PC-9 (cell line): ENCODE measurements at regions not wholly inside any gene's neighbourhood (a gene's known extent, or its start where the extent isn't known, plus 50 kb on each side); places are given as distances from the start of the nearest gene placed in this dataset.

Experiments used
- BruUV-seq: library from RNA; stranded (reverse); fragments of 400-500 nt; replicated peaks from 2 replicates; lab custom pipeline; 2021; lab: Mats Ljungman, UMichigan
- CTCF ChIA-PET: fragments of 300-600 bp; sonication (Branson Sonifier 250); formaldehyde crosslinking; loops from one replicate; lab custom pipeline; 2022; ENCODE audit warnings: antibody characterized with exemption; lab: Charles Lee
- POLR2A ChIA-PET: fragments of 300-600 bp; sonication (Branson Sonifier 250); formaldehyde crosslinking; loops from one replicate; lab custom pipeline; 2022; ENCODE audit warnings: antibody characterized with exemption; ENCODE audit not compliant: unreplicated experiment; lab: Charles Lee
- DNase-seq, 2 experiments: peaks; one replicate each; pipeline versions ENCODE4 v3.0.0 to v3.0.0-alpha.2; 2015 to 2022; ENCODE audit warnings: mixed read lengths in 1 of 2
- H2AFZ ChIP-seq: fragments of 200-600 bp; sonication (generic); 2 replicates; pipeline ENCODE4 v1.8.1; 2017; ENCODE audit warnings: antibody characterized with exemption
- H3F3A ChIP-seq: fragments of 200-600 bp; sonication (generic); 2 replicates; pipeline ENCODE4 v1.8.1; 2017; ENCODE audit warnings: antibody characterized with exemption, mild to moderate bottlenecking, low read depth; ENCODE audit not compliant: insufficient read depth
- H3K27ac ChIP-seq: fragments of 200-600 bp; sonication (generic); 2 replicates; pipeline ENCODE4 v1.6.1; 2016; ENCODE audit warnings: mixed run types
- H3K27me3 ChIP-seq: fragments of 200-600 bp; sonication (generic); 2 replicates; pipeline ENCODE4 v1.6.1; 2016; ENCODE audit warnings: low read depth, mixed run types; ENCODE audit not compliant: insufficient read depth
- H3K36me3 ChIP-seq: fragments of 200-600 bp; sonication (generic); 2 replicates; pipeline ENCODE4 v1.6.1; 2016; ENCODE audit warnings: low read depth, mixed run types
- H3K4me1 ChIP-seq: fragments of 200-600 bp; sonication (generic); replicated peaks from 2 replicates; pipeline ENCODE4 v1.6.1; 2016; ENCODE audit warnings: mixed run types; ENCODE audit not compliant: insufficient read depth
- H3K4me2 ChIP-seq: fragments of 200-600 bp; sonication (generic); 2 replicates; pipeline ENCODE4 v1.6.1; 2017; ENCODE audit warnings: mixed run types
- H3K4me3 ChIP-seq: fragments of 200-600 bp; sonication (generic); 2 replicates; pipeline ENCODE4 v1.6.1; 2016; ENCODE audit warnings: mixed run types
- H3K79me2 ChIP-seq: fragments of 200-600 bp; sonication (generic); 2 replicates; pipeline ENCODE4 v1.6.1; 2017; ENCODE audit warnings: low read depth, mixed run types
- H3K9me2 ChIP-seq: fragments of 200-600 bp; sonication (generic); 2 replicates; pipeline ENCODE4 v1.8.1; 2017; ENCODE audit warnings: mild to moderate bottlenecking; ENCODE audit not compliant: insufficient read depth
- H3K9me3 ChIP-seq: fragments of 200-600 bp; sonication (generic); 2 replicates; pipeline ENCODE4 v1.8.1; 2016; ENCODE audit warnings: low read depth; ENCODE audit not compliant: insufficient read depth
- H4K20me1 ChIP-seq: fragments of 200-600 bp; sonication (generic); 2 replicates; pipeline ENCODE4 v1.8.1; 2017; ENCODE audit not compliant: insufficient read depth
- CTCF ChIP-seq: fragments of 200-600 bp; sonication (generic); conservative IDR thresholded peaks from 2 replicates; pipeline ENCODE4 v1.6.1; 2017; ENCODE audit warnings: mixed run types, antibody characterized with exemption, mild to moderate bottlenecking, moderate library complexity
- EZH2 ChIP-seq: fragments of 200-600 bp; sonication (generic); IDR thresholded peaks from 2 replicates; pipeline ENCODE4 v1.8.0; 2017; ENCODE audit warnings: antibody characterized with exemption, low read depth
- intact Hi-C: fragments of 100-400 bp; cut with micrococcal nuclease; formaldehyde crosslinking; loops from one replicate; pipeline ENCODE4 v1.10.0; 2022; ENCODE audit not compliant: unreplicated experiment

- H3K9me2 ChIP-seq: no peaks in the 10 kb centered on the region
- no peak overlapping the region for H3K4me2 ChIP-seq
- intact Hi-C loops: no loop called here
- no peak for DNase-seq
- no peaks in the 10 kb centered on the region for H3F3A ChIP-seq
- H3K27ac ChIP-seq: no peak overlapping the region
- ChIA-PET POLR2A (no interaction called here), CTCF (no interaction called here)
- no peaks in the 10 kb centered on the region for H3K79me2 ChIP-seq
- no peak overlapping the region for H3K4me3 ChIP-seq
- H2AFZ ChIP-seq: no peak overlapping the region
- BruUV-seq: no TSS peak
- no peaks in the 10 kb centered on the region for H4K20me1 ChIP-seq
- no peaks in the 10 kb centered on the region for H3K36me3 ChIP-seq
- peaks cover 31% of the 10 kb centered on the region for H3K27me3 ChIP-seq
- TF ChIP-seq CTCF (no peak), EZH2 (no peak)
- no peaks in the 10 kb centered on the region for H3K4me1 ChIP-seq
- no peaks in the 10 kb centered on the region for H3K9me3 ChIP-seq
Observed at GRCh38 chr16:9417898-9418297, 326.5 kb downstream of the HAPSTR1 start.

GRCh38 chr16:9419161-9419560 lies 327.7 kb downstream of the HAPSTR1 start:
- ChIA-PET POLR2A (no interaction called here), CTCF (no interaction called here)
- Histone ChIP-seq H3K27me3 (peaks cover 29% of the 10 kb centered on the region), H4K20me1 (no peaks in the 10 kb centered on the region), H3F3A (no peaks in the 10 kb centered on the region), H3K4me1 (no peaks in the 10 kb centered on the region), H3K27ac (no peak overlapping the region), H3K9me2 (no peaks in the 10 kb centered on the region), H3K36me3 (no peaks in the 10 kb centered on the region), H2AFZ (no peak overlapping the region), H3K4me2 (no peak overlapping the region), H3K4me3 (no peak overlapping the region), H3K79me2 (no peaks in the 10 kb centered on the region), H3K9me3 (no peaks in the 10 kb centered on the region)
- BruUV-seq: no TSS peak
- intact Hi-C loops: no loop called here
- no peak for DNase-seq
- TF ChIP-seq CTCF (no peak), EZH2 (no peak)

- BruUV-seq: no TSS peak
- CTCF ChIA-PET: no interaction called here
Observed at GRCh38 chr16:9422762-9423513, 331.5 kb downstream of the HAPSTR1 start.

More at GRCh38 chr16:9422762-9423513, 331.5 kb downstream of the HAPSTR1 start:
- Histone ChIP-seq H2AFZ (no peak overlapping the region), H3K4me2 (no peak overlapping the region), H3K4me1 (no peaks in the 10 kb centered on the region), H3F3A (no peaks in the 10 kb centered on the region), H3K4me3 (no peak overlapping the region), H3K27ac (no peak overlapping the region), H3K36me3 (no peaks in the 10 kb centered on the region), H3K9me3 (no peaks in the 10 kb centered on the region), H3K79me2 (no peaks in the 10 kb centered on the region), H4K20me1 (no peaks in the 10 kb centered on the region), H3K9me2 (no peaks in the 10 kb centered on the region), H3K27me3 (peaks cover 26% of the 10 kb centered on the region)
- DNase-seq: no peak
- TF ChIP-seq CTCF: no peak
- no peak for TF ChIP-seq EZH2
- POLR2A ChIA-PET: no interaction called here
- intact Hi-C loops: no loop called here
